Thoracic aorta (tissue), 2 donors: ENCODE measurements at regions not wholly inside any gene's neighbourhood (a gene's known extent, or its start where the extent isn't known, plus 50 kb on each side); places are given as distances from the start of the nearest gene placed in this dataset.

Experiments
- ATAC-seq: fragments of 150-250 bp; one replicate; pipeline ENCODE4 v1.8.0; 2017; ENCODE audit warnings: low read depth; ENCODE audit not compliant: insufficient number of reproducible peaks, low FRiP score
- DNase-seq: peaks from one replicate; pipeline ENCODE4 v3.0.0-alpha.2; 2020; ENCODE audit warnings: low spot score
- H3K27ac ChIP-seq, 2 donors: fragments of 200-600 bp; sonication (generic); 1 replicate in 1 of 2; 2 replicates in 1 of 2; pipeline ENCODE4 v1.5.1; 2016; ENCODE audit warnings: mild to moderate bottlenecking in 2 of 2, moderate library complexity in 2 of 2
- H3K27me3 ChIP-seq: fragments of 200-600 bp; sonication (generic); replicated peaks from 2 replicates; pipeline ENCODE4 v1.6.0; 2016; ENCODE audit warnings: mild to moderate bottlenecking; ENCODE audit not compliant: insufficient read depth
- H3K36me3 ChIP-seq: fragments of 200-600 bp; sonication (generic); one replicate; pipeline ENCODE4 v1.5.1; 2016
- H3K4me1 ChIP-seq, 2 donors: fragments of 200-600 bp; sonication (generic); 1 replicate in 1 of 2; 2 replicates in 1 of 2; pipeline versions ENCODE4 v1.5.1 to v1.6.0; 2016; ENCODE audit warnings: low read depth in 2 of 2, mild to moderate bottlenecking in 1 of 2; ENCODE audit not compliant: control insufficient read depth in 1 of 2
- H3K4me3 ChIP-seq: fragments of 200-600 bp; sonication (generic); 2 replicates; pipeline ENCODE4 v1.5.1; 2016; ENCODE audit warnings: mild to moderate bottlenecking
- H3K9me3 ChIP-seq: fragments of 200-600 bp; sonication (generic); 2 replicates; pipeline ENCODE4 v1.5.1; 2016
- CTCF ChIP-seq: fragments of 200-600 bp; sonication (generic); IDR thresholded peaks from one replicate; pipeline ENCODE4 v1.5.1; 2019; ENCODE audit warnings: antibody characterized with exemption

GRCh38 chr5:110289512-110289810, 437.0 kb downstream of the TMEM232 start:
- no peaks in the 10 kb centered on the region for H3K36me3 ChIP-seq
- H3K4me3 ChIP-seq: no peak overlapping the region
- no peak for TF ChIP-seq CTCF
- H3K9me3 ChIP-seq: no peaks in the 10 kb centered on the region
- H3K27me3 ChIP-seq: no peaks in the 10 kb centered on the region
- no peaks in the 10 kb centered on the region for H3K4me1 ChIP-seq
- H3K27ac ChIP-seq: no peak overlapping the region
- DNase-seq (no peak), ATAC-seq (no peak)

DNA sequence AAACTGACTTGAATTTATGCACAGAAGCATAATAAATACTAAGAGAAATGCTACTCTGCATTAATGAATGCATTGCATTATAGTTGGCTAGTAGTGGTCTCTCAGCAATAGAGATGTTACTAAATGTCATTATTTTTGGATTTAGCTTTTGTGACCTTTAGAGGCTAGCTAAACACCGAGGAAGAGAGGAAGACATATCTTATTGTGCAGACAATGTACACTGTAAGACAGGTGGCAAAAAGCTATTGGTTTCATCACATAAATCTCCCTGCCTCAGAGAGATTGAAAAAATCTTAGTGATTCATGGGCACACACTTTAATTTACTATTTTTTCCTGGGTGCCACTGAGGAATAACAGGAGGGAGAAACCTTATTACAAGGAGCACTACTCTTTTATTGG, 435.9 kb downstream of the TMEM232 start:
- TF ChIP-seq CTCF: no peak
- Histone ChIP-seq H3K36me3 (no peaks in the 10 kb centered on the region), H3K27ac (no peak overlapping the region), H3K27me3 (no peaks in the 10 kb centered on the region), H3K4me3 (no peak overlapping the region), H3K9me3 (no peaks in the 10 kb centered on the region), H3K4me1 (no peaks in the 10 kb centered on the region)
- no peak for ATAC-seq
- no peak for DNase-seq

DNA sequence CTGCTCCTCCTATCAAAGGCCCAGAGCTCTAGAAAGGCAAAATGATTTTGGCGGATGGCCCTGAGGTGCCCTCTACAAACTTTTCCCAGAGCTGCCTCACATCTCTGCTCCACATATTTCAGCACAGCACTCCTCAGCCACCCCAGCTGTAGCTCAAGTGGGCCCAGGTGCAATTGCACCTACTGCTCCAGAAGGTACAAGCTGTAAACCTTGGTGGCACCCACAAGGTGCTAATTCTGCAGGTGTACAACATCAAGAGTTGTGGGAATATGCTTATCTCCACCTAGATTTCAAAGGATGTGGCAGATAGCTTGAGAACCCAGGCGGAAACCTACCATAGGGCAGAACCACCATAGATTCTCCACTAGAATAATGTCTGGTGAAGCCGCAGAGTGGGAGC, 432.2 kb downstream of the TMEM232 start:
- ATAC-seq: no peak
- H3K4me3 ChIP-seq: no peak overlapping the region
- no peaks in the 10 kb centered on the region for H3K9me3 ChIP-seq
- DNase-seq: no peak
- no peaks in the 10 kb centered on the region for H3K27me3 ChIP-seq
- no peak for TF ChIP-seq CTCF
- H3K4me1 ChIP-seq: no peaks in the 10 kb centered on the region
- H3K27ac ChIP-seq: no peak overlapping the region
- no peaks in the 10 kb centered on the region for H3K36me3 ChIP-seq

- Histone ChIP-seq H3K27me3 (no peaks in the 10 kb centered on the region), H3K27ac (no peak overlapping the region), H3K36me3 (no peaks in the 10 kb centered on the region), H3K4me1 (no peaks in the 10 kb centered on the region), H3K9me3 (peaks cover 5% of the 10 kb centered on the region), H3K4me3 (no peak overlapping the region)
- no peak for TF ChIP-seq CTCF
- no peak for DNase-seq
- no peak for ATAC-seq
Observed at GRCh38 chr5:110297152-110297670, 429.3 kb downstream of the TMEM232 start.

GRCh38 chr5:110304176-110304575, 422.3 kb downstream of the TMEM232 start:
- H3K4me1 ChIP-seq: no peaks in the 10 kb centered on the region
- H3K9me3 ChIP-seq: peaks cover 5% of the 10 kb centered on the region

More at GRCh38 chr5:110304176-110304575, 422.3 kb downstream of the TMEM232 start:
- Histone ChIP-seq H3K36me3 (no peaks in the 10 kb centered on the region), H3K27me3 (no peaks in the 10 kb centered on the region), H3K27ac (no peak overlapping the region), H3K4me3 (no peak overlapping the region)
- ATAC-seq: no peak
- TF ChIP-seq CTCF: no peak
- no peak for DNase-seq
